ENCODE measurements at regions not wholly inside any gene's neighbourhood (a gene's known extent, or its start where the extent isn't known, plus 50 kb on each side); places are given as distances from the start of the nearest gene placed in this dataset.

DNA sequence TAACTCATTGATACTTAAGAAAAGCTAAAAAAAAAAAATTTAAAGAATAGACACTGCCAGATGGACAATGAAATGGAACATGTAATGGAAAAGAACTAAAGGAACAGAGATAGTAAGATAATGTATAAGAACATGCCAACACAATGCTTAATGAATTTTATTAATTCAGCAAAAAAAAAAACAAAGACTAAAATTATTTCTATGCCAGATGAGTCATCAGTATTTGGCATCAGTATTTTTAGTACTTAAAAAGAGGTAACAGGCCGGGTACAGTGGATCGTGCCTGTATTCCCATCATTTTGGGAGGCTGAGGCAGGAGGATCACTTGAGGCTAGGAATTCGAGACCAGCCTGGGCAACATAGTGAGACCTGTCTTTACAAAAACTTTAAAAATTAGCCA lies 168.5 kb downstream of the CYB561 start:
- CTCF ChIA-PET, result interaction anchor here (1.0 to 1.1 kb wide), 2 partner anchors 11 to 18 kb away, joined by 3 read pairs; no protein-coding TSS in a partner anchor
- TF ChIP-seq YY1 (IDR thresholded peaks at IDR 0.05; ENCODE audit: low read depth) (no peak), JUND (IDR thresholded peaks at IDR 0.05) (peak; percentile 34; the same call in 1 of the 2 replicates), IRF3 (IDR thresholded peaks at IDR 0.05; ENCODE audit: low read depth, low read length) (no peak), NFIC (IDR thresholded peaks at IDR 0.05; ENCODE audit: borderline replicate concordance) (peak; percentile 38; the same call in 1 of the 2 replicates), TAF1 (IDR thresholded peaks at IDR 0.05; ENCODE audit: borderline replicate concordance, low read depth, low read length) (no peak)
- Histone ChIP-seq H3K9me2 (no peaks in the 10 kb centered on the region), H3K27me3 (ENCODE audit: insufficient read depth) (no peaks in the 10 kb centered on the region), H4K20me1 (ENCODE audit: insufficient read depth) (no peaks in the 10 kb centered on the region), H3K9me3 (no peaks in the 10 kb centered on the region), H2AFZ (ENCODE audit: low read depth) (no peak overlapping the region), H3K9ac (peak overlapping the region; percentile 38; the same call in 1 of the 2 replicates), H3K4me3 (ENCODE audit: low read depth in 2 of 2, low read length in 1 of 2) (no peak overlapping the region), H3F3A (replicated peaks; ENCODE audit: insufficient read depth) (peaks cover 72% of the 10 kb centered on the region), H3K79me2 (ENCODE audit: insufficient read depth) (peaks cover 39% of the 10 kb centered on the region), H3K4me1 (ENCODE audit: control insufficient read depth in 1 of 2, insufficient read depth in 2 of 2, low read depth in 1 of 2, low read length in 1 of 2) (peaks cover 0 to 67% of the 10 kb centered on the region in 2 experiments; a peak in 3 of 4 replicates), H3K4me2 (0 out of 2 replicates have a peak overlapping the region, but pooled peaks have one; percentile 3), H3K27ac (ENCODE audit: low read depth in 2 of 2, low read length in 1 of 2) (peak overlapping the region in 1 of 2 experiments; percentile 97; a peak in 2 of 4 replicates), H3K36me3 (replicated peaks in 1 of 2; ENCODE audit: control insufficient read depth in 1 of 2, insufficient read depth in 2 of 2, low read length in 1 of 2) (peaks cover 5 to 14% of the 10 kb centered on the region in 2 experiments)
- WGBS (ENCODE audit: low lambda C conversion rate), result 81% methylated on average over 3 of the region's 3 CpGs
- POLR2A ChIA-PET, result no interaction called here
- no peak for DNase-seq

GRCh38 chr17:63278728-63279442 lies 167.2 kb downstream of the CYB561 start:
- TF ChIP-seq, protein P1, sequence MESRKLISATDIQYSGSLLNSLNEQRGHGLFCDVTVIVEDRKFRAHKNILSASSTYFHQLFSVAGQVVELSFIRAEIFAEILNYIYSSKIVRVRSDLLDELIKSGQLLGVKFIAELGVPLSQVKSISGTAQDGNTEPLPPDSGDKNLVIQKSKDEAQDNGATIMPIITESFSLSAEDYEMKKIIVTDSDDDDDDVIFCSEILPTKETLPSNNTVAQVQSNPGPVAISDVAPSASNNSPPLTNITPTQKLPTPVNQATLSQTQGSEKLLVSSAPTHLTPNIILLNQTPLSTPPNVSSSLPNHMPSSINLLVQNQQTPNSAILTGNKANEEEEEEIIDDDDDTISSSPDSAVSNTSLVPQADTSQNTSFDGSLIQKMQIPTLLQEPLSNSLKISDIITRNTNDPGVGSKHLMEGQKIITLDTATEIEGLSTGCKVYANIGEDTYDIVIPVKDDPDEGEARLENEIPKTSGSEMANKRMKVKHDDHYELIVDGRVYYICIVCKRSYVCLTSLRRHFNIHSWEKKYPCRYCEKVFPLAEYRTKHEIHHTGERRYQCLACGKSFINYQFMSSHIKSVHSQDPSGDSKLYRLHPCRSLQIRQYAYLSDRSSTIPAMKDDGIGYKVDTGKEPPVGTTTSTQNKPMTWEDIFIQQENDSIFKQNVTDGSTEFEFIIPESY (IDR thresholded peaks at IDR 0.05; ENCODE audit: borderline replicate concordance, low read depth), result no peak
- TF ChIP-seq EZH2phosphoT487 (IDR thresholded peaks at IDR 0.05; ENCODE audit: borderline replicate concordance, low read depth) (no peak), FOSL2 (IDR thresholded peaks at IDR 0.05; ENCODE audit: borderline replicate concordance, low read depth) (no peak), GATA2 (CRISPR knock-in tag; IDR thresholded peaks at IDR 0.05) (no peak), NRF1 (IDR thresholded peaks at IDR 0.05; ENCODE audit: low read depth, low read length) (no peak), TCF12 (IDR thresholded peaks at IDR 0.05) (no peak)
- TF ChIP-seq, protein P2, sequence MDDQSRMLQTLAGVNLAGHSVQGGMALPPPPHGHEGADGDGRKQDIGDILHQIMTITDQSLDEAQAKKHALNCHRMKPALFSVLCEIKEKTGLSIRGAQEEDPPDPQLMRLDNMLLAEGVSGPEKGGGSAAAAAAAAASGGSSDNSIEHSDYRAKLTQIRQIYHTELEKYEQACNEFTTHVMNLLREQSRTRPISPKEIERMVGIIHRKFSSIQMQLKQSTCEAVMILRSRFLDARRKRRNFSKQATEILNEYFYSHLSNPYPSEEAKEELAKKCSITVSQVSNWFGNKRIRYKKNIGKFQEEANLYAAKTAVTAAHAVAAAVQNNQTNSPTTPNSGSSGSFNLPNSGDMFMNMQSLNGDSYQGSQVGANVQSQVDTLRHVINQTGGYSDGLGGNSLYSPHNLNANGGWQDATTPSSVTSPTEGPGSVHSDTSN (IDR thresholded peaks at IDR 0.05), result no peak; the same call in 1 of the 2 replicates
- TF ChIP-seq, protein P3, sequence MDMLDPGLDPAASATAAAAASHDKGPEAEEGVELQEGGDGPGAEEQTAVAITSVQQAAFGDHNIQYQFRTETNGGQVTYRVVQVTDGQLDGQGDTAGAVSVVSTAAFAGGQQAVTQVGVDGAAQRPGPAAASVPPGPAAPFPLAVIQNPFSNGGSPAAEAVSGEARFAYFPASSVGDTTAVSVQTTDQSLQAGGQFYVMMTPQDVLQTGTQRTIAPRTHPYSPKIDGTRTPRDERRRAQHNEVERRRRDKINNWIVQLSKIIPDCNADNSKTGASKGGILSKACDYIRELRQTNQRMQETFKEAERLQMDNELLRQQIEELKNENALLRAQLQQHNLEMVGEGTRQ (IDR thresholded peaks at IDR 0.05; ENCODE audit: borderline replicate concordance, low read depth, low read length), result no peak
- ChIA-PET POLR2A (no interaction called here), CTCF (interaction anchor here (2.6 kb wide), 1 partner anchor 128 kb away, joined by 10 read pairs; no protein-coding TSS in a partner anchor)
- Histone ChIP-seq H3K9me2 (no peaks in the 10 kb centered on the region), H3K4me2 (peak overlapping the region; percentile 54; the same call in 1 of the 2 replicates), H3K4me1 (ENCODE audit: control insufficient read depth in 1 of 2, insufficient read depth in 2 of 2, low read depth in 1 of 2, low read length in 1 of 2) (peaks cover 0 to 62% of the 10 kb centered on the region in 2 experiments; a peak in 3 of 4 replicates), H3K79me2 (ENCODE audit: insufficient read depth) (peaks cover 38% of the 10 kb centered on the region), H4K20me1 (ENCODE audit: insufficient read depth) (no peaks in the 10 kb centered on the region), H3K4me3 (ENCODE audit: low read depth in 2 of 2, low read length in 1 of 2) (no peak overlapping the region), H3F3A (replicated peaks; ENCODE audit: insufficient read depth) (peaks cover 73% of the 10 kb centered on the region), H2AFZ (ENCODE audit: low read depth) (no peak overlapping the region), H3K9me3 (peaks cover 8% of the 10 kb centered on the region), H3K9ac (peak overlapping the region; percentile 77; the same call in 1 of the 2 replicates), H3K27me3 (ENCODE audit: insufficient read depth) (no peaks in the 10 kb centered on the region), H3K27ac (ENCODE audit: low read depth in 2 of 2, low read length in 1 of 2) (peak overlapping the region; percentile 60 to 97; a peak in 3 of 4 replicates), H3K36me3 (replicated peaks in 1 of 2; ENCODE audit: control insufficient read depth in 1 of 2, insufficient read depth in 2 of 2, low read length in 1 of 2) (peaks cover 17 to 26% of the 10 kb centered on the region in 2 experiments)
- 85% methylated on average over 2 of the region's 2 CpGs for whole genome bisulfite sequencing (ENCODE audit: low lambda C conversion rate)
- DNase-seq, result no peak
